HCT116 (cell line): ENCODE measurements at regions not wholly inside any gene's neighbourhood (a gene's known extent, or its start where the extent isn't known, plus 50 kb on each side); places are given as distances from the start of the nearest gene placed in this dataset.

Experiments used
- CBX3 ChIP-seq: IDR thresholded peaks from 2 replicates; pipeline ENCODE4 v1.6.1; 2012; ENCODE audit warnings: low read depth
- EGR1 ChIP-seq: IDR thresholded peaks from 2 replicates; pipeline ENCODE4 v1.6.1; 2012; ENCODE audit warnings: low read depth
- EZH2 ChIP-seq: fragments of 200-600 bp; sonication (generic); IDR thresholded peaks from 2 replicates; pipeline ENCODE4 v1.6.1; 2017; ENCODE audit warnings: antibody characterized with exemption, mixed run types
- EZH2phosphoT487 ChIP-seq: fragments of 200-600 bp; IDR thresholded peaks from 2 replicates; pipeline ENCODE4 v1.6.1; 2018; ENCODE audit warnings: antibody characterized with exemption, borderline replicate concordance
- FOSL1 ChIP-seq: IDR thresholded peaks from 2 replicates; pipeline ENCODE4 v1.6.1; 2012; ENCODE audit warnings: low read depth
- POLR2A ChIP-seq: IDR thresholded peaks from 2 replicates; pipeline ENCODE4 v1.7.0; 2011; ENCODE audit warnings: borderline replicate concordance; ENCODE audit not compliant: insufficient read depth, insufficient read length; ENCODE audit errors: extremely low read depth
- POLR2AphosphoS5 ChIP-seq: IDR thresholded peaks from 2 replicates; pipeline ENCODE4 v1.6.1; 2011; ENCODE audit warnings: mild to moderate bottlenecking, low read depth, low read length, moderate library complexity
- RAD21 ChIP-seq: IDR thresholded peaks from 2 replicates; pipeline ENCODE4 v1.6.1; 2012; ENCODE audit warnings: low read depth, mild to moderate bottlenecking
- TCF7L2 ChIP-seq: IDR thresholded peaks from 2 replicates; pipeline ENCODE4 v1.7.0; 2011; ENCODE audit warnings: borderline replicate concordance, inconsistent platforms; ENCODE audit not compliant: insufficient read depth, insufficient read length; ENCODE audit errors: extremely low read depth
- ZFX ChIP-seq: fragments of 450-650 bp; IDR thresholded peaks from 2 replicates; pipeline ENCODE4 v1.6.1; 2017
- TF ChIP-seq, protein P1 (sequence below), 3 experiments: fragments of 200-600 bp in 1 of 3; sonication (generic) in 1 of 3; IDR thresholded peaks in 2 of 3; conservative IDR thresholded peaks in 1 of 3; 2 replicates each; pipeline ENCODE4 v1.5.1; 2012 to 2017; ENCODE audit warnings: low read depth in 2 of 3, low read length in 2 of 3, antibody characterized with exemption in 1 of 3, borderline replicate concordance in 1 of 3, control low read depth in 1 of 3, mild to moderate bottlenecking in 1 of 3, mixed read lengths in 1 of 3, mixed run types in 1 of 3, moderate library complexity in 1 of 3; ENCODE audit not compliant: insufficient read depth in 1 of 3
- TF ChIP-seq, protein P2 (sequence below): IDR thresholded peaks from 2 replicates; pipeline ENCODE4 v1.6.1; 2012; ENCODE audit warnings: low read depth
- TF ChIP-seq, protein P3 (sequence below): IDR thresholded peaks from 2 replicates; pipeline ENCODE4 v1.6.1; 2012

DNA sequence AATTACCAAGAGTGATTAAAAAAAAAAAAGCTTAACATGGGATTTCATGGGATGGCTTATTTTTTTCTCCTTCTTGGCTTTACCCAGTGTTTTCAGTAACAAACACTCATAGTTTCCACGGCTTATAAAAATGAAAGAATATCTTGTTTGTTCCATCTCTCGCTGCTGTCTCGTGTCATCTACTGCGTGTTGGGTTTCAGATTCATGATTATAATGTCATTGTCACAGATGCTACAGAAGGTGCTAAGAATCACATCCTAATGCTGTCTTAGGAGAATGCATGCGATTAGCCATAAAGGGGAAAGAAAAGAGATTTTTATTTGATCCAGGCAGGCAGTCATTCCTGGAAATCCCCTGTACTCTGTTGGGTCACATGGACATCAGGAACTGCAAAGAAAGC is 1267.6 kb upstream of the TMEM132C start:
- TF ChIP-seq, protein P1, sequence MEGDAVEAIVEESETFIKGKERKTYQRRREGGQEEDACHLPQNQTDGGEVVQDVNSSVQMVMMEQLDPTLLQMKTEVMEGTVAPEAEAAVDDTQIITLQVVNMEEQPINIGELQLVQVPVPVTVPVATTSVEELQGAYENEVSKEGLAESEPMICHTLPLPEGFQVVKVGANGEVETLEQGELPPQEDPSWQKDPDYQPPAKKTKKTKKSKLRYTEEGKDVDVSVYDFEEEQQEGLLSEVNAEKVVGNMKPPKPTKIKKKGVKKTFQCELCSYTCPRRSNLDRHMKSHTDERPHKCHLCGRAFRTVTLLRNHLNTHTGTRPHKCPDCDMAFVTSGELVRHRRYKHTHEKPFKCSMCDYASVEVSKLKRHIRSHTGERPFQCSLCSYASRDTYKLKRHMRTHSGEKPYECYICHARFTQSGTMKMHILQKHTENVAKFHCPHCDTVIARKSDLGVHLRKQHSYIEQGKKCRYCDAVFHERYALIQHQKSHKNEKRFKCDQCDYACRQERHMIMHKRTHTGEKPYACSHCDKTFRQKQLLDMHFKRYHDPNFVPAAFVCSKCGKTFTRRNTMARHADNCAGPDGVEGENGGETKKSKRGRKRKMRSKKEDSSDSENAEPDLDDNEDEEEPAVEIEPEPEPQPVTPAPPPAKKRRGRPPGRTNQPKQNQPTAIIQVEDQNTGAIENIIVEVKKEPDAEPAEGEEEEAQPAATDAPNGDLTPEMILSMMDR (IDR thresholded peaks at IDR 0.05 in 2 of 3, conservative IDR thresholded peaks at IDR 0.05 in 1 of 3; ENCODE audit: borderline replicate concordance in 1 of 3, insufficient read depth in 1 of 3, low read depth in 2 of 3, low read length in 2 of 3): no peak
- TF ChIP-seq, protein P2, sequence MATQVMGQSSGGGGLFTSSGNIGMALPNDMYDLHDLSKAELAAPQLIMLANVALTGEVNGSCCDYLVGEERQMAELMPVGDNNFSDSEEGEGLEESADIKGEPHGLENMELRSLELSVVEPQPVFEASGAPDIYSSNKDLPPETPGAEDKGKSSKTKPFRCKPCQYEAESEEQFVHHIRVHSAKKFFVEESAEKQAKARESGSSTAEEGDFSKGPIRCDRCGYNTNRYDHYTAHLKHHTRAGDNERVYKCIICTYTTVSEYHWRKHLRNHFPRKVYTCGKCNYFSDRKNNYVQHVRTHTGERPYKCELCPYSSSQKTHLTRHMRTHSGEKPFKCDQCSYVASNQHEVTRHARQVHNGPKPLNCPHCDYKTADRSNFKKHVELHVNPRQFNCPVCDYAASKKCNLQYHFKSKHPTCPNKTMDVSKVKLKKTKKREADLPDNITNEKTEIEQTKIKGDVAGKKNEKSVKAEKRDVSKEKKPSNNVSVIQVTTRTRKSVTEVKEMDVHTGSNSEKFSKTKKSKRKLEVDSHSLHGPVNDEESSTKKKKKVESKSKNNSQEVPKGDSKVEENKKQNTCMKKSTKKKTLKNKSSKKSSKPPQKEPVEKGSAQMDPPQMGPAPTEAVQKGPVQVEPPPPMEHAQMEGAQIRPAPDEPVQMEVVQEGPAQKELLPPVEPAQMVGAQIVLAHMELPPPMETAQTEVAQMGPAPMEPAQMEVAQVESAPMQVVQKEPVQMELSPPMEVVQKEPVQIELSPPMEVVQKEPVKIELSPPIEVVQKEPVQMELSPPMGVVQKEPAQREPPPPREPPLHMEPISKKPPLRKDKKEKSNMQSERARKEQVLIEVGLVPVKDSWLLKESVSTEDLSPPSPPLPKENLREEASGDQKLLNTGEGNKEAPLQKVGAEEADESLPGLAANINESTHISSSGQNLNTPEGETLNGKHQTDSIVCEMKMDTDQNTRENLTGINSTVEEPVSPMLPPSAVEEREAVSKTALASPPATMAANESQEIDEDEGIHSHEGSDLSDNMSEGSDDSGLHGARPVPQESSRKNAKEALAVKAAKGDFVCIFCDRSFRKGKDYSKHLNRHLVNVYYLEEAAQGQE: no peak
- TF ChIP-seq, protein P3, sequence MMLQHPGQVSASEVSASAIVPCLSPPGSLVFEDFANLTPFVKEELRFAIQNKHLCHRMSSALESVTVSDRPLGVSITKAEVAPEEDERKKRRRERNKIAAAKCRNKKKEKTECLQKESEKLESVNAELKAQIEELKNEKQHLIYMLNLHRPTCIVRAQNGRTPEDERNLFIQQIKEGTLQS: no peak
- no peak for TF ChIP-seq POLR2A
- TF ChIP-seq EZH2phosphoT487: no peak
- no peak for TF ChIP-seq EZH2
- no peak for TF ChIP-seq CBX3
- TF ChIP-seq POLR2AphosphoS5: no peak
- no peak for TF ChIP-seq TCF7L2
- TF ChIP-seq EGR1: no peak
- TF ChIP-seq ZFX: no peak
- no peak for TF ChIP-seq FOSL1
- TF ChIP-seq RAD21: no peak
